GM21576 (cell line): ENCODE measurements at regions not wholly inside any gene's neighbourhood (a gene's known extent, or its start where the extent isn't known, plus 50 kb on each side); places are given as distances from the start of the nearest gene placed in this dataset.
"Not testable (repeated sequence)": the region's sequence is repeated elsewhere in the genome, so short reads cannot be mapped to it uniquely, and the experiment has no call there.

Source experiments
- ATAC-seq: cut with Tn5 transposase; IDR thresholded peaks from one replicate; pipeline ENCODE4 v1.9.1; 2021; ENCODE audit warnings: mild to moderate bottlenecking, moderate library complexity; ENCODE audit not compliant: unreplicated experiment

- ATAC-seq = no peak
Observed at GRCh38 chr2:133624551-133624950, 56.3 kb upstream of the NCKAP5 start.

- no peak for ATAC-seq
Observed at GRCh38 chr2:133627741-133628140, 59.5 kb upstream of the NCKAP5 start.

GRCh38 chr2:133633309-133633708, 65.0 kb upstream of the NCKAP5 start:
- no peak for ATAC-seq

GRCh38 chr2:133633881-133634409, 65.7 kb upstream of the NCKAP5 start:
- no peak for ATAC-seq

- ATAC-seq = no peak
Observed at GRCh38 chr2:133635131-133635530, 66.9 kb upstream of the NCKAP5 start.

- ATAC-seq = no peak
Observed at GRCh38 chr2:133636287-133636686, 68.0 kb upstream of the NCKAP5 start.

- no peak for ATAC-seq
Observed at GRCh38 chr2:133640103-133640502, 71.8 kb upstream of the NCKAP5 start.

GRCh38 chr2:133641497-133641896, 73.2 kb upstream of the NCKAP5 start:
- ATAC-seq = no peak

GRCh38 chr2:133641942-133642725, 73.9 kb upstream of the NCKAP5 start:
- no peak for ATAC-seq

- ATAC-seq = no peak
Observed at GRCh38 chr2:133642791-133643191, 74.5 kb upstream of the NCKAP5 start.

GRCh38 chr2:133643863-133644262, 75.6 kb upstream of the NCKAP5 start:
- no peak for ATAC-seq

- no peak for ATAC-seq
Observed at GRCh38 chr2:133644846-133645245, 76.6 kb upstream of the NCKAP5 start.

GRCh38 chr2:133647386-133647785, 79.1 kb upstream of the NCKAP5 start:
- not testable (repeated sequence) for ATAC-seq

- ATAC-seq = no peak
Observed at GRCh38 chr2:133651861-133652260, 83.6 kb upstream of the NCKAP5 start.

- ATAC-seq = no peak
Observed at GRCh38 chr2:133652398-133652797, 84.1 kb upstream of the NCKAP5 start.

GRCh38 chr2:133653056-133653455, 84.8 kb upstream of the NCKAP5 start:
- ATAC-seq = no peak

GRCh38 chr2:133654949-133655348, 86.7 kb upstream of the NCKAP5 start:
- no peak for ATAC-seq

- ATAC-seq = no peak
Observed at GRCh38 chr2:133655610-133656009, 87.3 kb upstream of the NCKAP5 start.

GRCh38 chr2:133657591-133657990, 89.3 kb upstream of the NCKAP5 start:
- no peak for ATAC-seq

- no peak for ATAC-seq
Observed at GRCh38 chr2:133658020-133658903, 90.0 kb upstream of the NCKAP5 start.

GRCh38 chr2:133660510-133660909, 92.2 kb upstream of the NCKAP5 start:
- ATAC-seq = no peak

- no peak for ATAC-seq
Observed at GRCh38 chr2:133661392-133661791, 93.1 kb upstream of the NCKAP5 start.
